Heart left ventricle (tissue), 16 donors: ENCODE measurements at regions not wholly inside any gene's neighbourhood (a gene's known extent, or its start where the extent isn't known, plus 50 kb on each side); places are given as distances from the start of the nearest gene placed in this dataset.

ENCODE experiments used
- ATAC-seq, 4 donors: fragments of 200-7000 bp; cut with Tn5 transposase; one replicate each; pipeline ENCODE4 v1.9.1; 2020 to 2022; ENCODE audit warnings: moderate library complexity in 4 of 4, mild to moderate bottlenecking in 3 of 4, moderate number of reproducible peaks in 1 of 4
- DNase-seq, 5 donors: peaks; one replicate each; pipeline ENCODE4 v3.0.0-alpha.2; 2020
- H3K27ac ChIP-seq, 12 donors: fragments of 200-600 bp; sonication (generic) in 4 of 12; one replicate each; pipeline versions ENCODE4 v1.5.0 to v1.8.0; 2016 to 2022; ENCODE audit warnings: mild to moderate bottlenecking in 2 of 12
- H3K27me3 ChIP-seq, 9 donors: fragments of 200-600 bp; sonication (generic) in 2 of 9; one replicate each; pipeline versions ENCODE4 v1.5.1 to v1.8.0; 2016 to 2022; ENCODE audit warnings: mild to moderate bottlenecking in 3 of 9
- H3K36me3 ChIP-seq, 9 donors: fragments of 200-600 bp; sonication (generic) in 2 of 9; one replicate each; pipeline versions ENCODE4 v1.5.0 to v1.8.0; 2018 to 2022; ENCODE audit warnings: mild to moderate bottlenecking in 2 of 9
- H3K4me1 ChIP-seq, 12 donors: fragments of 200-600 bp; sonication (generic) in 4 of 12; one replicate each; pipeline versions ENCODE4 v1.5.0 to v1.8.0; 2016 to 2022; ENCODE audit warnings: mild to moderate bottlenecking in 3 of 12
- H3K4me3 ChIP-seq, 12 donors: fragments of 200-600 bp; sonication (generic) in 4 of 12; one replicate each; pipeline versions ENCODE4 v1.5.0 to v1.8.0; 2017 to 2022; ENCODE audit warnings: mild to moderate bottlenecking in 9 of 12, moderate library complexity in 4 of 12
- H3K9me3 ChIP-seq, 12 donors: fragments of 200-600 bp; sonication (generic) in 4 of 12; one replicate each; pipeline versions ENCODE4 v1.5.0 to v1.8.0; 2016 to 2022; ENCODE audit warnings: mild to moderate bottlenecking in 1 of 12
- CTCF ChIP-seq, 12 donors: fragments of 200-600 bp; sonication (generic) in 4 of 12; IDR thresholded peaks; one replicate each; pipeline versions ENCODE4 v1.5.0 to v1.8.0; 2018 to 2022; ENCODE audit warnings: antibody characterized with exemption in 12 of 12, mild to moderate bottlenecking in 5 of 12
- POLR2A ChIP-seq, 2 donors: fragments of 450-650 bp; IDR thresholded peaks; one replicate each; pipeline ENCODE4 v1.6.1; 2017; ENCODE audit warnings: antibody characterized with exemption in 2 of 2, mild to moderate bottlenecking in 2 of 2, moderate library complexity in 2 of 2
- WGBS, 4 donors: extraction: QIAGEN DNeasy Blood & Tissue Kit in 2 of 4; methylation state at CpG; one replicate each; pipeline versions ENCODE4 v1.1.5 to v1.1.7; 2013 to 2018; 5-methylcytosine and 5-hydroxymethylcytosine counted together
- intact Hi-C, 10 donors: fragments of 100-400 bp; cut with DNase I; formaldehyde crosslinking; loops; one replicate each; pipeline versions ENCODE4 v1.11.1 to v1.14.2; 2022
- donor health status: ischemic (EF 13 %, LVEDD 7.1; RV severe dilation, severe dysfunction).
- donor health status: healthy with polysubstance abuse.
- donor health status: DM: no; HTN: yes; CAD: no.
- donor health status: DM: no; HTN: no; CAD: no.
- donor health status: ischemic (EF 25% LVEDD 6.9; RV normal size, moderate dysfunction).
- donor health status: ischemic (EF 25% LVEDD 5.7; RV mildly dilated, moderate dysfunction).
- donor health status: healthy.
- donor health status: DM: yes; HTN: yes; CAD: no.
- donor health status: ischemic (EF 35%, LVEDD 5.7; RV mildly dilated, moderate dysfunction).
- donor health status: nonischemic (EF 11% LVEDD 7.7; RV severe dilation, severe dysfunction).
- donor health status: DM: yes; HTN: yes; CAD: no.
- donor health status: PGD.
- donor health status: ischemic (EF 29% LVEDD 5.4; RV normal size, mild dysfunction).
- donor health status: nonischemic (EF 23%, LVEDD 6.1; RV moderate dilation, normal function).

GRCh38 chr6:14202947-14203346 lies 85.4 kb downstream of the CD83 start:
- intact Hi-C loops, result loop anchor here in 3 of 10 donors (10.0 kb wide), 3 partner anchors 1192 to 1412 kb away; no protein-coding TSS in a partner anchor
- Histone ChIP-seq H3K4me1 (no peaks in the 10 kb centered on the region), H3K27ac (no peak overlapping the region), H3K36me3 (no peaks in the 10 kb centered on the region), H3K27me3 (no peaks in the 10 kb centered on the region), H3K9me3 (no peaks in the 10 kb centered on the region), H3K4me3 (no peak overlapping the region)
- DNase-seq, result no peak
- no peak for ATAC-seq
- 92 to 98% (median 96%) methylated on average over 11 of the region's 11 CpGs for WGBS, 4 donors
- TF ChIP-seq POLR2A (IDR thresholded peaks at IDR 0.05), result no peak
- TF ChIP-seq CTCF (IDR thresholded peaks at IDR 0.05), result no peak

GRCh38 chr6:14206391-14206790 lies 88.8 kb downstream of the CD83 start:
- ATAC-seq (no peak), DNase-seq (no peak)
- H3K9me3 ChIP-seq, result no peaks in the 10 kb centered on the region
- WGBS, 4 donors, result 89 to 93% (median 91%) methylated on average over 3 of the region's 3 CpGs
- H3K36me3 ChIP-seq, result no peaks in the 10 kb centered on the region
- intact Hi-C loops, result loop anchor here in 4 of 10 donors (5.0 to 10.0 kb wide), 4 partner anchors 1188 to 1408 kb away; no protein-coding TSS in a partner anchor
- TF ChIP-seq POLR2A (IDR thresholded peaks at IDR 0.05) (no peak), CTCF (IDR thresholded peaks at IDR 0.05) (no peak)
- peaks cover 0 to 13% (median 7%) of the 10 kb centered on the region in 12 donors for H3K4me1 ChIP-seq
- no peak overlapping the region for H3K27ac ChIP-seq
- no peaks in the 10 kb centered on the region for H3K27me3 ChIP-seq
- no peak overlapping the region for H3K4me3 ChIP-seq

GRCh38 chr6:14207448-14207847 lies 89.9 kb downstream of the CD83 start:
- no peak overlapping the region for H3K4me3 ChIP-seq
- H3K9me3 ChIP-seq, result no peaks in the 10 kb centered on the region
- peaks cover 0 to 23% (median 15%) of the 10 kb centered on the region in 12 donors for H3K4me1 ChIP-seq
- no peak for TF ChIP-seq POLR2A (IDR thresholded peaks at IDR 0.05)
- no peak for TF ChIP-seq CTCF (IDR thresholded peaks at IDR 0.05)
- no peaks in the 10 kb centered on the region for H3K27me3 ChIP-seq
- intact Hi-C loops, result loop anchor here in 4 of 10 donors (5.0 to 10.0 kb wide), 4 partner anchors 1187 to 1407 kb away; no protein-coding TSS in a partner anchor
- DNase-seq (no peak), ATAC-seq (no peak)
- 81 to 96% (median 89%) methylated on average over 1 of the region's 1 CpG for WGBS, 4 donors
- no peaks in the 10 kb centered on the region for H3K36me3 ChIP-seq
- H3K27ac ChIP-seq, result no peak overlapping the region

GRCh38 chr6:14209000-14209399 lies 91.4 kb downstream of the CD83 start:
- Histone ChIP-seq H3K9me3 (no peaks in the 10 kb centered on the region), H3K4me3 (no peak overlapping the region), H3K27ac (no peak overlapping the region), H3K27me3 (no peaks in the 10 kb centered on the region), H3K36me3 (no peaks in the 10 kb centered on the region), H3K4me1 (peaks cover 0 to 23% (median 15%) of the 10 kb centered on the region in 12 donors)
- DNase-seq (no peak), ATAC-seq (no peak)
- WGBS, 4 donors, result 70 to 77% (median 74%) methylated on average over 3 of the region's 3 CpGs
- no peak for TF ChIP-seq CTCF (IDR thresholded peaks at IDR 0.05)
- TF ChIP-seq POLR2A (IDR thresholded peaks at IDR 0.05), result no peak
- intact Hi-C loops, result loop anchor here in 4 of 10 donors (5.0 to 10.0 kb wide), 4 partner anchors 1186 to 1406 kb away; no protein-coding TSS in a partner anchor
